Heart left ventricle (tissue), 16 donors: ENCODE measurements at regions not wholly inside any gene's neighbourhood (a gene's known extent, or its start where the extent isn't known, plus 50 kb on each side); places are given as distances from the start of the nearest gene placed in this dataset.

Experiments used
- ATAC-seq, 4 donors: fragments of 200-7000 bp; cut with Tn5 transposase; one replicate each; pipeline ENCODE4 v1.9.1; 2020 to 2022; ENCODE audit warnings: moderate library complexity in 4 of 4, mild to moderate bottlenecking in 3 of 4, moderate number of reproducible peaks in 1 of 4
- DNase-seq, 5 donors: peaks; one replicate each; pipeline ENCODE4 v3.0.0-alpha.2; 2020
- H3K27ac ChIP-seq, 12 donors: fragments of 200-600 bp; sonication (generic) in 4 of 12; one replicate each; pipeline versions ENCODE4 v1.5.0 to v1.8.0; 2016 to 2022; ENCODE audit warnings: mild to moderate bottlenecking in 2 of 12
- H3K27me3 ChIP-seq, 9 donors: fragments of 200-600 bp; sonication (generic) in 2 of 9; one replicate each; pipeline versions ENCODE4 v1.5.1 to v1.8.0; 2016 to 2022; ENCODE audit warnings: mild to moderate bottlenecking in 3 of 9
- H3K36me3 ChIP-seq, 9 donors: fragments of 200-600 bp; sonication (generic) in 2 of 9; one replicate each; pipeline versions ENCODE4 v1.5.0 to v1.8.0; 2018 to 2022; ENCODE audit warnings: mild to moderate bottlenecking in 2 of 9
- H3K4me1 ChIP-seq, 12 donors: fragments of 200-600 bp; sonication (generic) in 4 of 12; one replicate each; pipeline versions ENCODE4 v1.5.0 to v1.8.0; 2016 to 2022; ENCODE audit warnings: mild to moderate bottlenecking in 3 of 12
- H3K4me3 ChIP-seq, 12 donors: fragments of 200-600 bp; sonication (generic) in 4 of 12; one replicate each; pipeline versions ENCODE4 v1.5.0 to v1.8.0; 2017 to 2022; ENCODE audit warnings: mild to moderate bottlenecking in 9 of 12, moderate library complexity in 4 of 12
- H3K9me3 ChIP-seq, 12 donors: fragments of 200-600 bp; sonication (generic) in 4 of 12; one replicate each; pipeline versions ENCODE4 v1.5.0 to v1.8.0; 2016 to 2022; ENCODE audit warnings: mild to moderate bottlenecking in 1 of 12
- CTCF ChIP-seq, 12 donors: fragments of 200-600 bp; sonication (generic) in 4 of 12; IDR thresholded peaks; one replicate each; pipeline versions ENCODE4 v1.5.0 to v1.8.0; 2018 to 2022; ENCODE audit warnings: antibody characterized with exemption in 12 of 12, mild to moderate bottlenecking in 5 of 12
- POLR2A ChIP-seq, 2 donors: fragments of 450-650 bp; IDR thresholded peaks; one replicate each; pipeline ENCODE4 v1.6.1; 2017; ENCODE audit warnings: antibody characterized with exemption in 2 of 2, mild to moderate bottlenecking in 2 of 2, moderate library complexity in 2 of 2
- WGBS, 4 donors: extraction: QIAGEN DNeasy Blood & Tissue Kit in 2 of 4; methylation state at CpG; one replicate each; pipeline versions ENCODE4 v1.1.5 to v1.1.7; 2013 to 2018; 5-methylcytosine and 5-hydroxymethylcytosine counted together
- intact Hi-C, 10 donors: fragments of 100-400 bp; cut with DNase I; formaldehyde crosslinking; loops; one replicate each; pipeline versions ENCODE4 v1.11.1 to v1.14.2; 2022
- donor health status: ischemic (EF 13 %, LVEDD 7.1; RV severe dilation, severe dysfunction).
- donor health status: healthy with polysubstance abuse.
- donor health status: DM: no; HTN: yes; CAD: no.
- donor health status: DM: no; HTN: no; CAD: no.
- donor health status: ischemic (EF 25% LVEDD 6.9; RV normal size, moderate dysfunction).
- donor health status: ischemic (EF 25% LVEDD 5.7; RV mildly dilated, moderate dysfunction).
- donor health status: healthy.
- donor health status: DM: yes; HTN: yes; CAD: no.
- donor health status: ischemic (EF 35%, LVEDD 5.7; RV mildly dilated, moderate dysfunction).
- donor health status: nonischemic (EF 11% LVEDD 7.7; RV severe dilation, severe dysfunction).
- donor health status: DM: yes; HTN: yes; CAD: no.
- donor health status: PGD.
- donor health status: ischemic (EF 29% LVEDD 5.4; RV normal size, mild dysfunction).
- donor health status: nonischemic (EF 23%, LVEDD 6.1; RV moderate dilation, normal function).

GRCh38 chr2:129892360-129892759 is 87.1 kb upstream of the RAB6C start:
- Histone ChIP-seq H3K4me3 (no peak overlapping the region), H3K36me3 (no peaks in the 10 kb centered on the region), H3K27me3 (peaks cover 0 to 9% (median 0%) of the 10 kb centered on the region in 9 donors), H3K4me1 (no peaks in the 10 kb centered on the region), H3K9me3 (no peaks in the 10 kb centered on the region), H3K27ac (no peak overlapping the region)
- no peak for TF ChIP-seq POLR2A (IDR thresholded peaks at IDR 0.05)
- TF ChIP-seq CTCF (IDR thresholded peaks at IDR 0.05) = no peak
- no peak for DNase-seq
- intact Hi-C loops = no loop called here
- WGBS, 4 donors = 81 to 86% (median 86%) methylated on average over 9 of the region's 9 CpGs
- no peak for ATAC-seq

GRCh38 chr2:129892773-129893172 is 86.7 kb upstream of the RAB6C start:
- peaks cover 0 to 9% (median 0%) of the 10 kb centered on the region in 9 donors for H3K27me3 ChIP-seq
- intact Hi-C loops = no loop called here
- H3K4me1 ChIP-seq = no peaks in the 10 kb centered on the region
- no peak overlapping the region for H3K27ac ChIP-seq
- no peak for TF ChIP-seq CTCF (IDR thresholded peaks at IDR 0.05)
- no peak for TF ChIP-seq POLR2A (IDR thresholded peaks at IDR 0.05)
- no peak overlapping the region for H3K4me3 ChIP-seq
- no peaks in the 10 kb centered on the region for H3K36me3 ChIP-seq
- ATAC-seq (no peak), DNase-seq (no peak)
- WGBS, 4 donors = 88 to 90% (median 89%) methylated on average over 6 of the region's 6 CpGs
- no peaks in the 10 kb centered on the region for H3K9me3 ChIP-seq

GRCh38 chr2:129893244-129893643 is 86.2 kb upstream of the RAB6C start:
- intact Hi-C loops = no loop called here
- no peak overlapping the region for H3K4me3 ChIP-seq
- H3K9me3 ChIP-seq = no peaks in the 10 kb centered on the region
- ATAC-seq (no peak), DNase-seq (no peak)
- WGBS, 4 donors = 77 to 79% (median 78%) methylated on average over 8 of the region's 8 CpGs
- H3K27me3 ChIP-seq = peaks cover 0 to 9% (median 0%) of the 10 kb centered on the region in 9 donors
- H3K27ac ChIP-seq = no peak overlapping the region
- H3K36me3 ChIP-seq = no peaks in the 10 kb centered on the region
- no peaks in the 10 kb centered on the region for H3K4me1 ChIP-seq
- TF ChIP-seq POLR2A (IDR thresholded peaks at IDR 0.05) (no peak), CTCF (IDR thresholded peaks at IDR 0.05) (no peak)

GRCh38 chr2:129894616-129895015 is 84.8 kb upstream of the RAB6C start:
- WGBS, 4 donors = 82 to 89% (median 85%) methylated on average over 8 of the region's 8 CpGs
- H3K27me3 ChIP-seq = peaks cover 0 to 9% (median 0%) of the 10 kb centered on the region in 9 donors
- intact Hi-C loops = no loop called here
- no peak for DNase-seq
- H3K4me3 ChIP-seq = no peak overlapping the region
- TF ChIP-seq CTCF (IDR thresholded peaks at IDR 0.05) (no peak), POLR2A (IDR thresholded peaks at IDR 0.05) (no peak)
- no peaks in the 10 kb centered on the region for H3K4me1 ChIP-seq
- ATAC-seq = no peak
- no peak overlapping the region for H3K27ac ChIP-seq
- H3K36me3 ChIP-seq = no peaks in the 10 kb centered on the region
- peaks cover 0 to 10% (median 0%) of the 10 kb centered on the region in 12 donors for H3K9me3 ChIP-seq
